Left ventricle myocardium superior (tissue), 1 donor: ENCODE measurements at regions not wholly inside any gene's neighbourhood (a gene's known extent, or its start where the extent isn't known, plus 50 kb on each side); places are given as distances from the start of the nearest gene placed in this dataset.
A peak's percentile ranks its signal among the peaks of the same experiment; 100 is the strongest.

Experiments used
- ATAC-seq: fragments of 200-7000 bp; cut with Tn5 transposase; one replicate; pipeline ENCODE4 v1.9.1; 2020; ENCODE audit warnings: mild to moderate bottlenecking, moderate library complexity
- DNase-seq: peaks from one replicate; pipeline ENCODE4 v3.0.0-alpha.2; 2020
- intact Hi-C: fragments of 100-400 bp; cut with micrococcal nuclease; formaldehyde crosslinking; loops from one replicate; pipeline ENCODE4 v1.11.0; 2022
- donor health status: DM: no; HTN: yes; CAD: no; lungs with severe emphysema.

GRCh38 chr17:77441130-77441920, 300.6 kb downstream of the SEC14L1 start:
- no peak for DNase-seq
- intact Hi-C loops: no loop called here
- ATAC-seq: no peak

DNA sequence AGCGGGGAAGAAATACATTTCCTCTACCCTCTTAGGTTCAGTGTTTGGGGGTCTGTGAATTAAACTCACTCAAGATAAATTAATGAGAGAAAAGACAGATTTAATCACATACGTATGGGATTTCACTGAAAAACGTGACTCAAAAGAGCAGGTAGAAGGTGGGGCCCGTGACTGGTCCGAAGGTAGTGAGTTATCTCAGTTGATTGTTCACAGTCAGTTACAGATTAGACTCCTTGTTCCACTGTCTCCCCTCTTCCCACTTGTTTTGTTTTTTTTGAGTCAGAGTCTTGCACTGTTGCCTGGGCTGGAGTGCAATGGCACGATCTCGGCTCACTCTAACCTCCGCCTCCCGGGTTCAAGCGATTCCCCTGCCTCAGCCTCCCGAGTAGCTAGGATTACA, 301.2 kb downstream of the SEC14L1 start:
- DNase-seq (no peak), ATAC-seq (no peak)
- intact Hi-C loops: no loop called here

GRCh38 chr17:77442976-77443747, 302.4 kb downstream of the SEC14L1 start:
- ATAC-seq (no peak), DNase-seq (no peak)
- intact Hi-C loops: no loop called here

- ATAC-seq: no peak
- intact Hi-C loops: no loop called here
- no peak for DNase-seq
Observed at GRCh38 chr17:77443748-77444260, 303.0 kb downstream of the SEC14L1 start.

DNA sequence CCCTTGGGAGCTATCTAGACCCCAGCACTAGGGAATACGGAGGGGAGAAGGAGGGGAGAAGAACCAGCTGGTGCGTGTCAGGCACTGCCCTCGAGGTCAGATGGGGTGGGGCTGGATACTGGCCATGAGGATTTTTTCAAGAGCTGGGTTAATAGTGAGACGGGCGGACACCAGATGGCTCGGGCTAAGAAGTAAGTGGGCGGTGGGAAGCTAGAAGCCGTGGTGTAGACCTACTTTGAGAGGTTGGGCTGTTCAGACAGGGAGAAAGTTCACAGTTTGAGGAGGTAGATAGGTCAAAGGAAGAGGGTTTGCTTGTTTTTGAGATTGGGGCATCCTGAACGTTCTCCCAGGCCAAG, 303.8 kb downstream of the SEC14L1 start:
- DNase-seq (peak; percentile 73), ATAC-seq (peak; percentile 67)
- intact Hi-C loops: no loop called here

DNA sequence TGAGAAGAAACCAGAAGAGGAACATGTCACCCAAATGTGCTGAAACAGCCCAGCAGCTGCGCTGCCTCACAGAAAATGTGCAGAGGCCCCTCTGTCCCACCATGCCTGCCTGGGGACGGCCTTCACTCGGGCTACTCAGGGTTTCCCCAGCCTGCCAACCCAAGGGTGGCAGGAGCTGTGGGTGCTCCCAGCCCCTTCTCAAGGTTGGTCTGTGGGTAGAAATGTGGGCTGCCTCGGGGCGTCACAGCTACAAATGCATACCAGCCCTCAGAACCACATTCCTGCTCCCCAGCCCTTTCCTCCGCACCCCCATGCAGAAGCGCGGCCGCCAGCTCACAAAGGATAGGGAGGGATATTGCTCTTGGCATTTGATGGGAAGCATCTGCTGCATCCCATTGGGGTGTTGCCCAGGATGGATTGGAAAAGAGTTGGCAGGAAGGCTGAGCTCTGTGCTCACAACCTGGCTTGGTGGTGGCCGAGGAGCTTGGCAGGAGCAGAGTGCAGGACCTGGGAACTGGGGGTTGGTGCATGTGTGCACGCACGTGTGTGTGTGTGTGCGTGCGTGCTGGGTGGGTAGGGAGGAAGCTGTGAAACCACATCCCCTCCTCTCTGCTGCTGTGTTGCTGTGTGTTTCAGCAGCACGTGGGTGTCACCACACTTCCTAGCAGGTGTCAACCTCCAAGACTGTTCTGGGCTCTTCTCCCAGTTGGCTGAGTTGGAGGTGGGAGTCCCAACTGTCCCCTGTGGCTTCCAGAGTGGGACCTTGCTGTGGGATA, 304.4 kb downstream of the SEC14L1 start:
- ATAC-seq: peak; percentile 59
- intact Hi-C loops: no loop called here
- DNase-seq: peak; percentile 77

DNA sequence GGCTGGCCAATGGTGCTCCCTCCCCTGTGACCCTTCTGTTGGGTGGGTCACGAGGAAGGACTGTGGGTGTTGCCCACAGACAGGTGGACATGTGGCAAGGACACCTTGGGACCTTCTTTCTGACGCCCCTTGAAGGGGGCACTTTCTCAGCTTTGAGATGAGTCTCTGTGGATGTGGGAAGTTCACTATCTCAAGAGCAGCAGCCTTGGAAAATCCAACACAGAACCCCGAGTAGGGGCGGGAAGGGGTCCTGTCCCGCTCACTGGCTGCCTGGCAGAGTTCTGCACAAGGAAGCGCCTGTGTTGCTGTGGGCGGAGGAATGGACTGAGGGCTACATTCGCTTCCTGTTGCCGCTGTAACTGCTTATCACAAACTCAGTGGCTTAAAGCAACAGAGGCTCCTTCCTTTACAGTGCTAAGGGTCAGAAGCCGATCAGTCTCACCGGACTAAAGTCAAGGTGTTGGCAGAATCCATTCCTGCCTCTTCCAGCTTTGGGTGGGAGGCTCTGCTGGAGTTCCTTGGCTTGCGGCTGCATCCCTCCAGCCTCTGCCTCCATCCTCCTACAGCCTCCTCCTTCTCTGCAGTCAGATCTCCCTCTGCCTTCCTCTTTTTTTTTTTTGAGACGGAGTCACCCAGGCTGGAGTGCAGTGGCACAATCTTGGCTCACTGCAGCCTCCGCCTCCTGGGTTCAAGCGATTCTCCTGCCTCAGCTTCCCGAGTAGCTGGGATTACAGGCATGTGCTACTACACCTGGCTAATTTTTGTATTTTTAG, 305.2 kb downstream of the SEC14L1 start:
- ATAC-seq (peak; percentile 35), DNase-seq (peak; percentile 63)
- intact Hi-C loops: no loop called here

- no peak for DNase-seq
- ATAC-seq: no peak
- intact Hi-C loops: no loop called here
Observed at GRCh38 chr17:77446940-77447634, 306.3 kb downstream of the SEC14L1 start.

- DNase-seq (no peak), ATAC-seq (no peak)
- intact Hi-C loops: no loop called here
Observed at GRCh38 chr17:77449373-77449907, 308.7 kb downstream of the SEC14L1 start.

DNA sequence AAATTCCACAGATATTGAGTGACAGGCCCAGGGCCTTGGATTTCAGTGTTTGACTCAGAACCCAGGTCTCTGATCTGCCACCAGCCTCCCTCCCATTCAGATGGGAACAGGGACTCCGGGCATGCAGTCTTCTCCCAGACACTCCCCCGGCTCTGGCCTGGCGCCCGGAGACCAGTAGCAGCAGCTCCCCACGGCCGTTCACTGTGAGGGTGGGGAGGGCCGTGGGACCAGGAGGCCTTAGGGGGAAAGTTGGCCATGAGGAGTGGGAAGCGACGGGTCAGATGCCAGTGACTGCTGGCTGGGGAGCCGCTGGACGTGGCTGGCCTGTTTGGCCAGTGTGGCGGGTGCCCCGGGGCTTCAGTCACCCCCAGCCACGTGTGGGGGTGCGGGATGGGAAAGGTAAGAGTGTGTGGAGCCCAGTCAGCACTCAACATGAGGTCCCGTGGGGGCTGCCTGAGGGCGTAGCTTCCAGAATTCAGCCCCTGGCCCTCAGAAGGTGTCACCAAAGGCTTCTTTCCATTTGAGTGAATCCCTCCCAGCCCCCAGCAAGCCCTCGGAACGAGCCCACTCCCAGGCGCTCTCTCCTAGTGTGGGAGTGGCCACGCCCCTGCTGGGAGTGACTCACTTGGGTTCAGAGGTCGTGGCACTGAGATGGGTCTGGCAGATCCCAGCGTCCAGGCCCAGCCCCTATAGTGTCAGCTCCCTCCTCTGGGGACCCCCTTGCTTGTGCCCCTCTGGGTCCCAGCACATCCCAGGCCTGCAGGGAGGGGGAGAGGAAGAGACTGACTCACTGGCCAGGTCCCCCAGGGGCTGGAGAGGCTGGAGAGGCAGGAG, 309.4 kb downstream of the SEC14L1 start:
- intact Hi-C loops: no loop called here
- peak; percentile 58 for ATAC-seq
- DNase-seq: peak; percentile 91

DNA sequence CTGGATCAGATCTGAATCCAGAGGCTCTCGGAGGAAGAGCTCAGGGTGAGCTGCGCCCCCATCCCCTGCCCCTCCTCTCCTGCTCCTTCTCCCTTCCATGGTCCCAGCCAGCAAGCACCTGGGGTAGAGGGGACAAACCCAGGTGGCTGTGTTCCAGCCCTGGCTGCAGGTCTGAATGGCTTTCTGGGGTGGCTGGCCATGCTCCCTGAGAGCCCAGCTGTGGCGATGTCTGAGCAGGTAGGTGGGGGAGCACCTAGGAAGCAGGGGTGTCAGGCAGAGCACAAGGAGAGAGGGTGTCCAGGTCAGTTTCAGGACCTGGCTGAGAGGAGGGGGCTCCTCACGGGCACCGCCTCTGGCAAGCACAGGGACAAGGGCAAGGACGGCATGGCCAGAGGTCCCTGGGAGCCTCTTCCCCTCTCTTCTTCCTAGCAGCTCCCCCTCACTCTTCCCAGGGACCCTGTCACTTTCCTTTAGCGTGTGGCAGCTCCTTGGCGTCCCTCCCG, 310.0 kb downstream of the SEC14L1 start:
- intact Hi-C loops: no loop called here
- ATAC-seq: peak; percentile 2
- no peak for DNase-seq

GRCh38 chr17:77451245-77451893, 310.6 kb downstream of the SEC14L1 start:
- intact Hi-C loops: no loop called here
- peak; percentile 83 for DNase-seq
- ATAC-seq: peak; percentile 75

DNA sequence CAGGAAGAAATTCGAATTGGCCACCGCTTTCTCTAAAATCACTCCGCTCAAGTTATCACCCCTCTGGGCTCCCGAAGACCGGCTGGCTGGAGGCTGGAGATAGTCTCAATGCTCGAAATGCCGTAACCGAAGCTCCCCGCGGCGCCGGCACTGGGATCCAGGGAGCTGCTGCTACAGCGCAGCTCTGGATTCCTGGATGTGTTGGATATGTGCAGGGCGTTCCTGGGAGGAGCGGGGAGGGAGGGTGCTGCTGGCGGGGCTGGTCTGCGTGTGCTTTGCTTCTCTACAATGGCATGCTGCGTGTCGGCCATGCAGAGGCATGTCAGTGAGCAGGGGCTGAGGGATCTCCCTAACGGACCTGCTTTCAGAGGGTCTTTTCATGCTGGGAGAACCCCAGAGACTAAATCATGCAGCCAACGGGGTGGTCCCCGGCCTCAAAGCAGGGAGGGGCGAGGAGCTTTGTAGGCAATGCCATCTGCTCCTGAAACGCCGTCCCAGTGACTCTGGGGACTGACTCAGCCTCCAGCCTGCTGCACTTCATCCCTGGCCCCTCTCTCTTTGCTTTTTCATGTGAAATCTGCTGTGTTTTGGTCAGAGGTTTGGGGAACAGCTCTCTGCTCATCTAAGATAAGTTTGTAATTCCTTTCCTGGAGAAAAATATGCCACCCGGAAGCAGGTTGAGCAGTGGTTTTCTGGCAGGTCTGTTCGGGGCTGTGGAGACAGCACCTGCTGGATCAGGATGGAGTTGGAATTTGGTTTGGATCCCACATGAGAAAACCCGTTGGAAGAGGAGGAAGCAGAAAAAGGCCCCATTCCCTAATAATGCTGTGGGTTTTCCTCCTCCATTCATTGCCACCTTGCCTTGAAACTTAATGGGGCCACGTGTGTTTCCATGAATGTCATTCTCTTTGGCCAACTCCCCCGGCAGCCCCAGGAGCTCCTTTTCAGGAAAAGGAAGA, 311.4 kb downstream of the SEC14L1 start:
- intact Hi-C loops: no loop called here
- peak; percentile 76 for ATAC-seq
- DNase-seq: peak; percentile 83

- DNase-seq (peak; percentile 49), ATAC-seq (no peak)
- intact Hi-C loops: no loop called here
Observed at GRCh38 chr17:77453613-77454241, 313.0 kb downstream of the SEC14L1 start.
